ENCODE measurements at regions not wholly inside any gene's neighbourhood (a gene's known extent, or its start where the extent isn't known, plus 50 kb on each side); places are given as distances from the start of the nearest gene placed in this dataset.
"Not testable (repeated sequence)": the region's sequence is repeated elsewhere in the genome, so short reads cannot be mapped to it uniquely, and the experiment has no call there.

- DNase-seq = no peak
Observed at GRCh38 chr4:138609943-138610350, 367.8 kb upstream of the SLC7A11 start.

DNA sequence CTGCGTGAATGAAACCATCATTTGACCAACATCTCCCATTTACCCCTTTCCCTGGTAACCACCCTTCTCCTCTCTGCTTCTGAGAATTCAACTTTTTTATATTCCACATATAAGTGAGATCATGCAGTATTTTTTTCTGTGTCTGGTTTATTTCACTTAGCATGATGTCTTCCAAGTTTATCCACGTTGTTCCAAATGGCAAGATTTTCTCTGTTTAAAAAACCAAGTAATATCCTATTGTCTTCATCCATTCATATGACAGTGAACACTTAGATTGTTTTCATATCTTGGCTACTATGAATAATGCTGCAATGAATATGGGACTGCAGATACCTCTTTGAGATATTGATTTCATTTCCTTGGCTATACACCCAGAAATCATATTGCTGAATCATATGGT is 362.4 kb upstream of the SLC7A11 start:
- no peak for DNase-seq

DNA sequence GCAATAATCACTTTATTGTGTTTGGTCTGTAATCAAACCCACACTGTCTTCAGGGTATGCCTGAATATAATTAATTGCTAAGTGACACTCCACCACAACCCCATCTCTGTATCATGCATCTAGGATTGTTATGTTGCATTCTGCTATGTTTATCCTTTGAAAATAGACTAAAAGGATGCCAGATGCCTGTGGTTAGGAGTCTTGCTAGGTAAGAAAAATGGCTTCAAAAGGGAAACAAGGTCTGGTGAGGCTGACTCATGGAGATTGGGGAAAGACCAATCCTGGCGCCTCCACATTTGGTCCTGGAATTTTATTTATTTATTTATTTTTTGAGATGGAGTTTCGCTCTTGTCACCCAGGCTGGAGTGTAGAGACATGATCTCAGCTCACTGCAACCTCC is 360.5 kb upstream of the SLC7A11 start:
- DNase-seq = no peak

- DNase-seq = no peak
Observed at GRCh38 chr4:138599965-138600364, 357.8 kb upstream of the SLC7A11 start.

DNA sequence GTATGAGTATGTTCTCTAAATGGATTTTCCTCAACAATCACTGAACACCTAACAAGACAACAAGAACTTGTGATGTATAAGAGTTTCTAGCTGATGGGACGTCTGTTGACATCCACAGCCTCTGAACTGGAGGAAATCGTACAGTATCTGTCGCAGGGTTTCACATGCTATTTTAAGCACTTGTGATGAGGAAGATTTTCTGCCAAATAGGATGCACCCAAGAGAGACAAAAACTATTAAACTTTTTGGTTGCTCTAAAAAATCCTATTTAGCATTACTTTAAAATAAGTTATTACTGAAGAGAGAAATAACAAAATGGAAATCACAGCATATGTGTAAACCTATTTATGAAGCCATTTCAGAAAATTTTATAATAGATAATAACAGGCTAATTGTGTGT is 356.1 kb upstream of the SLC7A11 start:
- no peak for DNase-seq

DNA sequence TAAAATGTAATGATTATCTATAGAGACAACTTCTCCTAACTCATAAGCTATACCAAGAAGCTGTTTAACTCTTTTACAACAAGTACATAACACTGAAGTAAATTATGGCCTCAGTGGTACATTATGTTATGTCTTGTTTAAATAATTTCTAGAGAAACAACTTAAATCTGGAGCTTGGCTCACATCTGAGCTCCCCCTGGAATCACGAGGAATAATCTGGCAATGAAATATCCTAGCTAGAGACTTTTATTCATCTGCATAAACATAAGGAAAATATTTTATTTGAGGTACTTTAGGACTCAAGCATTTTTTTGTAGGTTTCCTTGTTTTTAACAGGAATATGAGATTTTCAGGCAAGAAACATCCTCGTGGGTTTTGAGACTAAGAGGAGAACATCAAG is 354.7 kb upstream of the SLC7A11 start:
- no peak for DNase-seq

- no peak for DNase-seq
Observed at GRCh38 chr4:138595731-138596460, 353.7 kb upstream of the SLC7A11 start.

- DNase-seq = no peak
Observed at GRCh38 chr4:138595171-138595570, 353.0 kb upstream of the SLC7A11 start.

DNA sequence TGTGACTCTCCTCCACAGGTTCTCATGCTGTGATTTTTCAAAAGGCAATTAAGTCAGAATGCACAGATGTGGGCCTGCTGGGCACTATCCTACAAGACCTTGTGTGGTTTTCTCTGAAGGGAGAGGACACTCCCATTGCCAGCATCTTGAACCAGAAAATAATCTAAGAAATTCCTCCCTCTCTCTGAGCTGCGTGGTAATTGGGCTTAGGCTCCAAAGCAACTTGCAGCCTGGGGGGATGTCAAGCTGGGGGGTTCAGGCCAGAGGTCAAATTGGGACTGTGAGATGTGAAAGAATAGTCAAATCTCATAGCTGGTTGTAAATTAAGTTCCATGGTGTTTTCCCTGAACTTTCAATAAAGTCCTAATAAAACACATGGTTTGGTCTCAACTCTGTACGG is 350.6 kb upstream of the SLC7A11 start:
- DNase-seq = no peak

GRCh38 chr4:138591808-138592207 is 349.7 kb upstream of the SLC7A11 start:
- DNase-seq = no peak

DNA sequence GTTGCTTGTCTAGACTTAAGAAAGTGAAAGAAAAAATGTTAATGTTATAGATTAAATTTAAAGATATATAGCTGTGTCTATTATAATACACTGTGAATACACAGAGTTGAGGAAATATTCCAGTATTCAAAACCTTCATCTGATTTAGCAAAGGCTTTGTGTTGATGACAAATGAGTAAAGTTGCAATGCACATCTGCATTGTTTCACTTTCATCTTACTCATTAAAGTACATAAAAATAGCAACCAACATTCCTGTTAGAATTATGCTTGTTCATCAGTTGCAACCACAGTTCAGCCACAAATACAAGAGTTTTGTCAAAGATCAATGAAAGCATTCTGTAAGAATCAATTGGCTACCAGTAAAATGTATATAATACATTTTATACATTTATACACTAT is 346.4 kb upstream of the SLC7A11 start:
- DNase-seq = no peak

DNA sequence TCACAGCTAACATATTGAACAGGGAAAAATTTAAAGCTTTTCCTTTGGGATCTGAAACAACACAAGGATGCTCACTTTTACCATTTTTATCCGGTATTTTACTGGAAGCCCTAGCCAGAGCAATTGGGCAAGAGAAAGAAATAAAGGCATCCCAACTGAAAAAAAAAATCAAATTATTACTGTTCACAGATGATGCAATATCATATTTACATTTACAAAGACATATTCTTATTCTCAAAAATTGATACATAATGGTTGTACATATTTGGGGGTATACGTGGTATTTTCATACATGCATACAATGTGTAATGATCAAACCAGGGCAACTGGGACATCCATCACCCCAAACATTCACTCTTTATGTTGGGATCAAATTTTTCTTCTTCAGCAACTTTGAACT is 337.0 kb upstream of the SLC7A11 start:
- DNase-seq = no peak

GRCh38 chr4:138577826-138578225 is 335.7 kb upstream of the SLC7A11 start:
- not testable (repeated sequence) for DNase-seq

GRCh38 chr4:138577145-138577544 is 335.0 kb upstream of the SLC7A11 start:
- DNase-seq = no peak

DNA sequence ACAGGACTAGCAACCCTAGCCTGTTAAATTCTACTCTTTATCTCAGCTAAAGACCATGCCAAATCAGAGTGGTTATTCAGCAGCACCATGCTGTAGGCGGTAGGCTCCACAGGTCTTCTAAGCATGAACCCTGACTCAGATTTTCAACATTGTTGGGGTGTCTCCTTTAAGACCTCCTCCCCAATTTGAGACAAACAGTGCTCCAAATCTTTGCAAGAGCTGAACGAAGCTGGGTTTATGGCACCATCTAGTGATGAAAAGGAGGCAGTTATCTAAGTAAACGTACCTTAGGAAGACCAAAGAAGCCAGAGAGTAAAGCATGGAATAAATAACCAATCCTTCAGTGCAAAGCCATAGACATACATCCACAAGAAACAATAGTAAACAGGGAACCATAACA is 334.5 kb upstream of the SLC7A11 start:
- DNase-seq = no peak

GRCh38 chr4:138573246-138573645 is 331.1 kb upstream of the SLC7A11 start:
- no peak for DNase-seq

DNA sequence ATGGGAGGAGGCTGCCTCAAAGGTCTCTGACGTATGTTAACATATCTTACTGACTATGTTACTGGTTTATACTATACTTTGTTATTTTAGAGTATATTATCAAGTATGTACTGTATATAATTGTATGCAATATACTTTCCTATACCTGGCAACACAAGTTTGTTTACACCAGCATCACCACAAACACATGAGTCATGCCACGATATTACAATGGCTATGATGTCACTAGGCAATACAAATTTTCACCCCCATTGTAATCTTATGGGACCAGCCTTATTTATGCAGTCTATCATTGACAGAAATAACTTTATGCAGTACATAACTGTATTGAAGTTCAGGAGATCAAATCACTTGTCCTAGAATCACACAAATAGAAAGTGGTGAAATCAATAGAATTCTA is 329.9 kb upstream of the SLC7A11 start:
- DNase-seq = no peak

- DNase-seq = no peak
Observed at GRCh38 chr4:138567696-138568095, 325.5 kb upstream of the SLC7A11 start.

DNA sequence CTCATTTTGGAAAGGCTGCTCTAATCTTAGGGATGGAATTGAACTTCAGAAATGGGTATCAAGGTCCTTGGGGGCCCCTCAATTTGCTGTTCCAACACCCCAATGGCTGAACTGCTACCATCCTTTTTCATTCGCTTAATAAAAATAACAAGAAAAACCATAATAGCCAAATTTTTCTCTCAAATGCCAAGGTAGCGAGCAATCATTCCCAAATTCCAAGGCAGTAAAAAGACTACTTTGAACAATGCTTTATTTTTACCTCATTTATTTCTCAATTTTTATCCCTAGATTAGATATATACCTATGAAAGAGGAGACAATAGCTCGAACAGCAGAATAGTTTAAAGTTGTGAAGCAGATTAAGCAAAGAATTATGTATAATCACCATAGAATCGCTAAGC is 323.4 kb upstream of the SLC7A11 start:
- DNase-seq = no peak

DNA sequence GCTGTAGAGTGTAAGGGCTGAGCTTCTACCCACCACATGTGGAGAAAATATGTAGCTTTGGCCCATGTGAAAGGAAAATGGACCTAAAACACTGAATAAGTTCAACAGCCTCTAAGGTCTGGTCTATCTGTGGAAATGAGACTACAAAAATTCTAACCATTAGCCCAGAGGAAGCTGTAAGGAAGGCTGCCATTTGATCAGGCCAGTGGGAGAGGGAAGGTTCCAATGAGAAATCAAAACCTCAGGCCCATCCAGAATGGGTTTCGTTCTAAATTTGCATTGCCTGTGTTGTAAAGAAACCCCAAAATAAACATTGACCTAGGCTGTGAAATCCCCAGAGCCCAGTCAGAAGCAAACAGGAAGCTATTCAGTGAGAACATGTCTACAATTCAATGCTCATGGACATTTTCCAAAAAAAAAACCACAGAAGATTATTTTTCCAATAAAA is 320.4 kb upstream of the SLC7A11 start:
- no peak for DNase-seq

GRCh38 chr4:138561906-138562305 is 319.8 kb upstream of the SLC7A11 start:
- DNase-seq = no peak

DNA sequence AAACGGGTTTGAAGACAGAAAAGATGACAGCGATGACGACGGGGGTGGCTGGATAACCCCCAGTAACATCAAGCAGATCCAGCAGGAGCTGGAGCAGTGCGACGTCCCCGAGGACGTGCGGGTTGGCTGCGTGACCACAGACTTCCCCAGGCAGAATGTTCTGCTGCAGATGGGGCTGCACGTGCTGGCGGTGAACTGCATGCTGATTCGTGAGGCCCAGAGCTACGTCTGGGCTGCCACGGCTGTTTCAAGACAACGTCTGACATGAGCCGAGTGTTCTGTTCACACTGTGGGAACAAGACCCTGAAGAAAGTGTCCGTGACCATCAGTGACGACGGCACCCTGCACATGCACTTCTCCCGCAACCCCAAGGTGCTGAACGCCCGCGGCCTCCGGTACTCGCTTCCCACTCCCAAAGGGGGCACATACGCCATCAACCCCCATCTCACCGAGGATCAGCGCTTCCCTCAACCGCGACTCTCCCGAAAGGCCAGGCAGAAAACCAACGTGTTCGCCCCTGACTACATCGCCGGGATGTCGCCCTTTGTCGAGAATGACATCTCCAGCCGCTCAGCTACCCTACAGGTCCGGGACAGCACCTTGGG is 319.2 kb upstream of the SLC7A11 start:
- no peak for DNase-seq

DNA sequence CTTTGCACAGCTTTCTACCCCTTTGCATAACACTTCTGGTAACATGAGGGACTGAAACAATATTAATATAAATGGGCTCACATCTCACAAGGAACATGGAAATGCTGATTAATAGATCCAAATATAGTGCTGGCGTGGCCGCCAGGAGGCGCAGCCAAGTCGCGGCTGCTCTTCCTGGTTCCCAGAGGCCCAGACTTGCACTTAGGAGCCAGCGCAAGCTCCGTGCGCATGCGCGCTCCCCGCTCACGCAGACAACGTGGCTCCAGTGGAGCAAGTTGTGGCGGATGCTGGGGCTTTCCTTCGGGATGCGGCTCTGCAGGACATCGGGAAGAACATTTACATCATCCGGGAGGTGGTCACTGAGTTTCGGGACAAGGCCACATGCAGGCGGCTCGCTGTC is 318.3 kb upstream of the SLC7A11 start:
- DNase-seq = no peak

GRCh38 chr4:138558886-138559285 is 316.7 kb upstream of the SLC7A11 start:
- no peak for DNase-seq

- DNase-seq = peak; percentile 3
Observed at GRCh38 chr4:138555584-138555983, 313.4 kb upstream of the SLC7A11 start.

All from NCI-H1105 (cell line).